GM12865 (cell line): ENCODE measurements at regions not wholly inside any gene's neighbourhood (a gene's known extent, or its start where the extent isn't known, plus 50 kb on each side); places are given as distances from the start of the nearest gene placed in this dataset.

Experiments
- DNase-seq: peaks from one replicate; pipeline ENCODE4 v3.0.0; 2010; ENCODE audit warnings: low read depth
- H3K4me3 ChIP-seq: 2 replicates; pipeline ENCODE4 v1.5.1; 2011; ENCODE audit warnings: mild to moderate bottlenecking, low read depth, low read length, control low read depth
- TF ChIP-seq, protein P1 (sequence below): IDR thresholded peaks from 2 replicates; pipeline ENCODE4 v1.5.1; 2011; ENCODE audit warnings: low read length, control low read depth, low read depth, inconsistent platforms; ENCODE audit not compliant: insufficient read depth; ENCODE audit errors: missing control alignments

DNA sequence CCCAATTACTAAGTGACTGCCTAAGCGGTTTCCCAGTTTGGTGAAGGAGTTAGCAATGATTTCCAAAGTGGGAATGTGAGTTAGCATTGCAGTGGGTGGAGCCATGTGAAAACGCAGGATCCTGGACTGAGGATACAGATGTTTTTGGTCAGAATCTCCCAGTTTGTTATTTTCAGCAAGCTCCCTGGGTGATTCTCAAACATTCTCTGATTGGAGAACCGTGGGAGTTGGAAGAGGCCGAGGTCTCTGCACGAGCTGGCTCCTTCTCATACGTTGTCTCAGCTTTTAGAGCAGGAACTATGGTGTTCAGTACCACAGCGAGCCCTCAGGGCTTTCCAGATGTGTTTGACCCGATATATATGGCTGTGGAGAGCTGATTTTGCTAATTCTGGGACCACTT, 396.5 kb upstream of the NPVF start:
- TF ChIP-seq, protein P1, sequence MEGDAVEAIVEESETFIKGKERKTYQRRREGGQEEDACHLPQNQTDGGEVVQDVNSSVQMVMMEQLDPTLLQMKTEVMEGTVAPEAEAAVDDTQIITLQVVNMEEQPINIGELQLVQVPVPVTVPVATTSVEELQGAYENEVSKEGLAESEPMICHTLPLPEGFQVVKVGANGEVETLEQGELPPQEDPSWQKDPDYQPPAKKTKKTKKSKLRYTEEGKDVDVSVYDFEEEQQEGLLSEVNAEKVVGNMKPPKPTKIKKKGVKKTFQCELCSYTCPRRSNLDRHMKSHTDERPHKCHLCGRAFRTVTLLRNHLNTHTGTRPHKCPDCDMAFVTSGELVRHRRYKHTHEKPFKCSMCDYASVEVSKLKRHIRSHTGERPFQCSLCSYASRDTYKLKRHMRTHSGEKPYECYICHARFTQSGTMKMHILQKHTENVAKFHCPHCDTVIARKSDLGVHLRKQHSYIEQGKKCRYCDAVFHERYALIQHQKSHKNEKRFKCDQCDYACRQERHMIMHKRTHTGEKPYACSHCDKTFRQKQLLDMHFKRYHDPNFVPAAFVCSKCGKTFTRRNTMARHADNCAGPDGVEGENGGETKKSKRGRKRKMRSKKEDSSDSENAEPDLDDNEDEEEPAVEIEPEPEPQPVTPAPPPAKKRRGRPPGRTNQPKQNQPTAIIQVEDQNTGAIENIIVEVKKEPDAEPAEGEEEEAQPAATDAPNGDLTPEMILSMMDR: no peak
- no peak overlapping the region for H3K4me3 ChIP-seq
- no peak for DNase-seq

DNA sequence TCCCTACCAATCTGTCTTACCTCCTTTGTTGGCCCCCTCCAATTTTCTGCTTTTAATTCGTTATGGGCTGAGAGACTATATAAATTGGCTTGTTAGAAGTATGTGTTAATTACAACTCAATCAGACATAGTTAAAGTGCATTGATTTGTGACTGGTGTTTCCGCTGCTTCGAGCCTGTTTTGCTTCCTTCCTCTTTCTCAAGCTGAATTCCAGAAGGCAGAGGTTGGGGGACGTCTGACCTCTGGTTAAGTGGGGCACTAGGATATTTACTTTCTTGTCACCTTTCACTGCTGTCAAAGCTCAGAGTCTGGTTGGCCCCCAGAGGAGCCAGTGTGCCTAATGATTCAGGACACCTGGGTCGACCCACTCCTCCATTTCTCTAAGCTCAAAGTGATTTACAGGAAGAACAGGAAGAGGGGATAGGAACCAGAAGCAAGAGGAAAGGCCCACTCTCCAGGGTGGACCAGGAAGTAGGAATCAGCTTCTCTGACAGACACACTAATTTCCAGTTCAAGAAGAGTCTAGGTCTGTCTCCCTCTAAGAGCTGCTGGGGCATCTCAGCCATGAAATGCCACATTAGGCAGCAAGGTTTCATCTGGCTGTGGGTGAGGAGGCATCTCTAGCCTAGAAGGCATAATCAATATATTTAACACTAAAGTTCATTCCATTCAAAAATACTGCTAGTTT, 397.2 kb upstream of the NPVF start:
- no peak overlapping the region for H3K4me3 ChIP-seq
- TF ChIP-seq, protein P1: no peak
- no peak for DNase-seq

DNA sequence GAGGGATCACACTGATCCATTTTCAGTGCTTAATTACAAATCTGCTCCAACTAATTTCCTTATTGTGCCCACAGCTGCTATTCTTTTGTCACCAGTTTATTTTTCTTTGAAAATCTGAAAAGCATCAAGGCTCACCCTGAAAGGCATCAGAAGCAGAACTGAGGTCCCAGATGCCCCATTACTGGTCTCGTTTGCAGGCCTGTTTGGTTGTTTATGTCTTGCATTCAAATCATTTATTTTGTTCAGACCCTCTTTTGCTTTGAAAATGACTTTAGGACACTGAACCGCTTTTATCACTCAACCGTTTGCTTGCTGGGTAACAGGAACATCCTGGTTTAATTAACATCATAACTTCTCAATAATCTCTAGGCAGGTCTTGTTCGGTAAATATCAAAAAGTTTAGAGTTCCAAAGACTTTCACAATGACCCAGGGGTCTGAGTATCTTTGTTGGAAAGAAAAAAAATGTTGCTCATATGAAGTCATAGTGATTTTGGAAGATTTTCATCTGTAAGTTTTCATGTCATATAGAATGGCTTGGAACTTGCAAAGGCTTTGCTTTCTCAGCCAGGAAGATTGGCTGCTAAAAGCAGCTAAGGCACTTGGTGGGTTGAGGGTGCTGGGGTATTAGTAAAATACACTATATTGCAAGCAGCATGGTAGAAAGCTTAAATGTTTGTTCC, 398.3 kb upstream of the NPVF start:
- DNase-seq: no peak
- no peak overlapping the region for H3K4me3 ChIP-seq
- TF ChIP-seq, protein P1: no peak

DNA sequence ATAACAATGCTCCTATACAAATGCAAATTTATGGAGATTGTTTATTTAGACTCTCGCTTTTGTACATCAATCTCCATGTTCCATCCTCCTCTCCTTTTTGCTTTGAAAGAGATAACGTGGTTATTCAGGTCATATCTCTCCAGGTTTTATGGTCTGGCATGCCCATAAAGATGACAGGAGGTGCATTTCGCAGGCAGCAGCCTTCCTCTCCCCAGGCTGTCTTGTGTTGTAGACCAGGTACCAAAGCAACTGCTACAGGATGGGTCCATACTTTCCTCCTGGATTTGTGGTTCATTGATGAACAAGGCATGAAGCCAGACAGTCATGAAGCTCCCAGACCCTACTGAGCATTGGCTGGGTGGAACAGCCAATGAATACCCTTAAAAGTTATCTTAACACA, 400.2 kb upstream of the NPVF start:
- TF ChIP-seq, protein P1: no peak
- no peak overlapping the region for H3K4me3 ChIP-seq
- no peak for DNase-seq

DNA sequence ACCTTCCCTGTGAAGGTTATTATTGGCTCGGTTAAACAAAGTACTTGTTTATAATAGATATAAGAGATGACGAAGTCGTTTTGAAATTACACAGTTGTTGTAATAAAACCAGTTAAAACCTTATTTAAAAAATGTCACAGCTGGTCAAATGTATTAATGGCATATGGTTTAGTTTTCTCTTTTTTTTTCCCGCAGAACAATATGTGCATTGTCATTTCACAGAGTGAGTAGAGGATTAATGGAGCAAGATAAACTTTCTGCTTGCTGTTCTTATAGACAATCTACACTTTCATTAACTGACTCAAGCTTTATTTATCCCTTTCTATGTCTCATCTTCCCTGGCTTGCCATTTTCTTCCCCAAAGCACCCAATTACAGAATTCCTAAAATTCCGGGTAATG, 404.3 kb upstream of the NPVF start:
- no peak overlapping the region for H3K4me3 ChIP-seq
- TF ChIP-seq, protein P1: no peak
- no peak for DNase-seq

DNA sequence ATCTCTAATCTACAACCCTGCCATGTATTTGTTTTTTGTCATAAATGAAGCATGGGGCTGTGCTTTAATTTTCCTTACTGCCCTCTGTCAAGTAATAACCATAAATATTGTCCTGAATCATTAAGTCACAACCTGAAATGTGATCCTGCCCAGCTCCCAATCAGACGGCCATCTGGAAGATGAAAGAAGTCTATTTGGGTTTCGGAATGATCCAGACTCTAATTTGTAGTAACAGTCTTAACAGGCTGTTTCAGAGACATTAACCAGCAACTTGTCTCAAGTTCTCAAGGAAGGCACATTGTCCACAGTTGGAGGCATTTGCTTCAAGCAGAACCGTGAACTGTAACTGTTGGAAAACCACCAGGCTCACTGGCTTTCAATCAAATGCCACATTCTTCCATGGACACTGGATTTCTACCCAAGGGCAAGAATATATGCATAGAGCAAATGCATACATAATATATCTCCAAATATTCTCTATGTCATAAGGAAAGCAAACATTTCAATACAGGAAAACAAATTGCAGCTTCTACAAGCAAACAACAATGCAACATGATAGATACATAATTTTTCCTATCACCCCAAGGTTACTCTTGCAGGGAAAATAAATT, 405.2 kb upstream of the NPVF start:
- TF ChIP-seq, protein P1: no peak
- no peak overlapping the region for H3K4me3 ChIP-seq
- no peak for DNase-seq

DNA sequence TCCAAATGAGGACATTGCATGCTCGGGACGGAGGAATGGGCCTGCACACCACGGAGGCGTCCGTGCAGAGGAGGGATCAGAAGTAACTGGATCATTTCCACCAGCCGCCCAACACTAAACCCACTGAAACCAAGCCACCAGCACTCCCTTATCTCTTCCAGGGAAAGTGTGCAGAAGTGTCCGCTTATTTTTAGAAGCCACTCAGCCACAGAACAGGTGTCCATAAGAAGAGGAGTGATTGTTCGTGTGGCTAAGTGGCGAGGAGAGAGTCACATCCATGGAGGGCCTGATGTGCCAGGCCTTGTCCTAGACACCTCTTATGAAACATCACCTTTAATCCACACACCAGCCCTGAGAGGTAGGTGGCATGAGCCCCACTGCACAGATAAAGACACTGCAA, 407.9 kb upstream of the NPVF start:
- no peak overlapping the region for H3K4me3 ChIP-seq
- no peak for DNase-seq
- TF ChIP-seq, protein P1: no peak
